GM19025 (cell line): ENCODE measurements at regions not wholly inside any gene's neighbourhood (a gene's known extent, or its start where the extent isn't known, plus 50 kb on each side); places are given as distances from the start of the nearest gene placed in this dataset.
"Not testable (repeated sequence)": the region's sequence is repeated elsewhere in the genome, so short reads cannot be mapped to it uniquely, and the experiment has no call there.

Experiments used
- ATAC-seq: cut with Tn5 transposase; IDR thresholded peaks from one replicate; pipeline ENCODE4 v1.9.1; 2021; ENCODE audit warnings: mild to moderate bottlenecking, low read depth, moderate library complexity; ENCODE audit not compliant: unreplicated experiment

DNA sequence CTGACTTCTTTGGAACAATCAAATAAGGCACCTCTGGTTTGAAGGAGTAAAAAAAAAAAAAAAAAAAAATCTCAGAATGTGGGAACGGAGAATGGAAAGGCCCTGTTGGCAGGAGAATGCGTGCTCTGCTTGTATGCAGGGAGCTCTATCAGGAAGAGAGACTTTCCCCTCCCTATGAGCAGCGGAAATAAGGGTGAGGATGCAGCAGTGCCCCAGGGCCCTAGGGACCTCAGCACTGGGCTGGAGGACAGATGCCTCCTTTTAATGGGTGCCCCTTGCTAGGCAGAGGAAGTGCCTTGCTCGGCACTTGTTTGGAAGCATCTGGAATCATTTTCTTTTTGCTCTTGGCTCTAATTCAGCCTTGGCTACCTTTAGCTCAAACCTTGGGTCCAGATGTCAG is 283.4 kb upstream of the NBPF12 start:
- ATAC-seq = not testable (repeated sequence)

DNA sequence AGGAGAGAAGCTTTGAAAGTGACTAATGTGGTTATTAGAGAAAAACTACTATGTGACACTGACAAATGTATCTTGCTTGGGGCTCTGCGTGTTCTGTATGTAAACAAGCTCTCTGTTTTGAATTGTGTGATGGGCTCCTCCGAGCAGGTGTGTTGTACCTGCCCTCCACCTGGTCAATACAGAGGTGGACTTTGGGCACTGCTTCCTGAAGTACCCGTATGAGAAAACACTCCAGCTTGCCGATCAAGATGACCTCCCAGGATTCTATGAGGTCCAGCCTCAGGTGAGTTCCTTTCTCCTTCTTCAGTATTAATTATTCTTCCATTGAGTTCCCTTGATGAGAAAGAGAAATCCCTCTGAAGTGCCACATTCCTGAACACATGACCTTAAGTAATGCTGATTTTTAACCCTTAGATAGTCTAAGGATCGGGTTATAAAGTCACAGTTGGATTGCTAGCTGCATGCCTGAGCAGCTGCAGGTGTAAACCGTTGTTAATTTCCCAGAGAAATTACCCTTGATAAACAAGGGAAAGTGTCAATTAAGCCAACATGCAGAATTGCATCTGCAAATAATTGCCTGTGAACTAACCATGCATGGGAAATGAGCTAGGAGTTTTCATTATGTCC is 292.0 kb upstream of the NBPF12 start:
- not testable (repeated sequence) for ATAC-seq

DNA sequence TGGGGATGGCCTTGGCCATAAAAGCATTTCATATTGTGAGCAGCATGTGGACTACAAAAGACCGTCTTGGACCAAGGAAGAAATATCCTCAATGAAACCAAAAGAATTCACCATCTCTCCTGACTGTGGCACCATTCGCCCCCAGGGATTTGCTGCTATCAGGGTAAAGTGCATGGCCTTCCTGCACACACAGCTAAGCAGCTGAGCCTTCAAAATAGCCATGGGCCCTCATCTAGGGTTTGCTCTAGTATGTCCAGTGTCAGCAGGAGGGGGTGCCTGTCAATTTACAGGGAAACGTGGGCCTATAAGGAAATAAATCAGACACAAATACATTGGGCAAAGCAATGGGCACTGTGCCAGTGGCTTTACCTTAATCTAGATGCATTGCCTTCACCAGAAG is 296.6 kb upstream of the NBPF12 start:
- ATAC-seq = not testable (repeated sequence)

DNA sequence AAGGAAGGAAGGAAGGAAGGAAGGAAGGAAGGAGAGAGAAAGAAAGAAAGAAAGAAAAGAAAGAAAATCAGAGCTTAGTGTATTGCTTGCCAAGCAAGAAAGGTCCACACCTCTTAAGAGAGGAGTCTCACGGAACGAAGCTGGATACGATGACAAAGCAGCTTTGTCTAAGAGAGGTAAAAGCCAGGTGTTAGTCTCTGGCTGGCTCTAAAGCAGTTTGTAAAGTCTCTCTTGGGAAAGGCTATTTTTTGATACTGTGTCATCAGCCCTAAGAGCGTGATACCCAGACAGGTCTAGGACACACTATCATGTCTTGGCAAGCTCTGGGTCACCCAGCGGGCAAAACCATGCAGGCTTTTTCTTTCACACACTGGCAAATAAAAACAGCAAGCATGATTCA is 297.5 kb upstream of the NBPF12 start:
- ATAC-seq = not testable (repeated sequence)

DNA sequence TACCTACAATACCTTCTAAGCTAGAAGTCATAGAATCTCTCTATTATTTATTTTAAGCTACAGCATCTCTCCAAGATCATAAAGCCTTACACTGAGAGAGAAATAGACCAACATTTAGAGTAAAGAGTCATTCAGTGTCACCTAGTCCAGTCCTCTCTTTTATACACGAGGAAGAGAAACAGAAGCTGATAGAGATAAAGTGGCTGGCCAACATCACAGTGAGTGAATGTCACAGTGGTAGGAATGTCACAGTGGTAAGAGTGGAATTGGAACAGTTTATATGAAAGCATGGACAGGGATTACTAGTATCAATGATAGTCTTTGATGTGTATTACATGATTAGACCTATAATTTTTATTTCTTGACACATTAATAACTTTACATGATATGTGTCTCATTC is 307.8 kb upstream of the NBPF12 start:
- not testable (repeated sequence) for ATAC-seq

DNA sequence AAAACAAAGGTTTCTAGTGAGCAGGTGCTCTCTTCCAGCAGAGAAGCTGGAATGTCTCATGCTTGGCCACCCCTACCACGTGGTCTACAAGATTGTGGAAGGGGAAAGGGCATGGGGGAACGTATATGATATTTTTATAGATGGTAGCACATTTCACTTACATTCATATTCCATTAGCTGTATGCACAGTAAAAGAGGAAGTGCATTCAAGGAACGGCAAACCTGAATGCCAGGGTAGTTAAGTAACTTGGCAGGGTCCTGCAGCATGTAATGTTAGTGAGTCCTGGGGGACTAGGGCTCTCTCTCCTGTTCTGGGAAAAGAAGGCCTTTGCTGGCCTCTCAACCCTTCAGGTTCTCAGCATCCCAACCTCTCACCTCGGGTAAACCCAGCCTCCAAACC is 319.5 kb upstream of the NBPF12 start:
- not testable (repeated sequence) for ATAC-seq

DNA sequence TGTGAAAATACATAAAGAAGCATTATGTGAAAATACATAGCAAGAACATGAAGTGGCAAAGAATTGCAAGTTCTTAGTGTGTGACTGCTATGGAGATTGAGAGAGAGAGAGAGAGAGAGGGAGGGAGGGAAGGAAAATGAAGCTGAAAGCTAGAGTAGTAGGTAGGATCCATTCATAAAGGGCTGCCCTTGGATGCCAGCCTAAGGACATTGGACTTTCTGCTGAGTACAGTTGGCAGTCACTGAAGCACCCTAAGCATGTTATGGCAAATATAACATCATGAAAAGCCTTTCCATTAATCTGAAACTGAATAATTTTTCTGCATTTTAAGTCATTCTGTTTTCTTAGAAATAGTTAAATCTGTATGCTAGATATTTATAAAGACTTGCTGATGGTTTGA is 333.4 kb upstream of the NBPF12 start:
- ATAC-seq = not testable (repeated sequence)

DNA sequence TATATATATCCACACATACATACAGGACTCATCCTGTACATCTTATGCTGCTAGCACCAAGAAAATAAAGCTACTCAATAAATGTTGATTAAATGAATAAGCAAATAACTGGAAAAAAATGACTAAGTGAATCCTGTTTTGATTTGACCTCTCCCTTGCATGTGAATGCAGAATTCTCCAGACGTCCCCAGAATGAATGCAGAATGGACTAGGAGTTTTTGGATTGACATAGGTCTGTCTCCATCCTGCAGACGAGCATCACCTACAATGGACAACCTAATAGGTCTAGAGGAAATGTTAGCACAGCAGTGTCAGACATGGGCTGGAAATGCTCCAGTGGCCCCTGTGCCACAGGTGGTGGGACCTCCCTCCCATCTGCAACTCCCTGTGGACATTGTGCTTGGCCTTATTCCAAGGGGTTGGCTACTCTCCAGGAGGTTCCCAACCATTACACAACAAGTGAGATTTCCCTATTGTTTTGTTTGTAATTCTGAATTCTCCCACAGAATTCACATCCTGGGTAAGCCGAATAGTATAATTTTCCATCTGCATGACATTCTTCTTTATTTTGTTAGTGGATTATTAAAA is 337.3 kb upstream of the NBPF12 start:
- ATAC-seq = not testable (repeated sequence)

DNA sequence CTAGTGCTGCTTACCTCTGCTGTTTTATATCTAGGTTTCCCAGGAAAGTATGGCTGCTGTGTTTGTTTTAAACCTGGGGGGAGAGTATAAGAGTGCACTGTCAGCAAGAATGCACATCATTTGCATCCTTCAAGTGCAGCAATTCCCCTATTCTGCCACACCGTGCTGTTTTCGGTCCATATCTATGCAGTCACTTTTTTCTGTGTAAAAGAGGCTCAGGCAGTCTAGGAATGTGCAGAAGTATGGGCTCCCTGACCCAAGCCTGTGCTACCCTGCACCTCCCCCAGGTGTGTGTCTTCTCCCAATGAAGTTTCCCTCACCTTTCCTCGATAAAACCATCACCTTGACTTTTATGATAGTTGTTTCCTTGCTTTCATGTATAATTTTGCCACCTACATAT is 338.2 kb upstream of the NBPF12 start:
- not testable (repeated sequence) for ATAC-seq

DNA sequence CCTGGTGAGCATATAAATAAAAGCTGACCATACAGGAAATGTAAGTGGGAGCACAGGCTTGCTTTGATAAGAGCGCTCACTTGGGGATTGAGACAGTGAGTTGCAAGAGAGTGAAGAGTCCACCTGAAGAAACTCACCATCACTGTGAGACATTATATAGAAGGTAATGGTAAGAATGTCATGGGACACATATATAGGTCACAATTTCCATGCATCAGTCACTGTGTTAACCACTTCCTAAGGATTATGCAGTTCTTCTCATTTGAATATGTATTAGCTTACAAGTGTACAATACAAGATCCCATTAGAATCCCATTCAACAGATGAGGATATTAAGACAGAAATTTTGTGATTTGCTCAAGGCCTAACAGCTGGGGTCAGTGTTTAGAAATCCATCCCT is 352.4 kb upstream of the NOTCH2NLA start:
- ATAC-seq = not testable (repeated sequence)

DNA sequence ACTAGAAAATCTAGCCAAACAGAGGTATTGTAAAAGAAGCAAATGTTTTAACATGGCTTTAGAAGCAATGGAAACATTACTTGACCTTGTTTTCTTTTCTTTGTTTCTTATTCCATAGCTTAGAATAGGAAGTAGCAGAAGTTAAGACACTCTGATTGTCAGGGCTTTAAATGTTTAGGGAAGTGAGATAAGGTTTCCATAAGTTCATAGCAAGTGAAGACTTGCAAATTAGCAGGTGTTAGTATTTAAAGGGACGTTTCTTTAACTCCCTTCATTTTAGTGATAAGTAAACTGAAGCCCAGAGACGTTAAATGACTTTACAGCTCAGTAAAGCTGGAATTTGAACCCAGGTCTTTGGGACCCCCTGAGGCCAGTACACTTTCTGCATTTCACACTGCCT is 338.7 kb upstream of the NOTCH2NLA start:
- ATAC-seq = not testable (repeated sequence)

DNA sequence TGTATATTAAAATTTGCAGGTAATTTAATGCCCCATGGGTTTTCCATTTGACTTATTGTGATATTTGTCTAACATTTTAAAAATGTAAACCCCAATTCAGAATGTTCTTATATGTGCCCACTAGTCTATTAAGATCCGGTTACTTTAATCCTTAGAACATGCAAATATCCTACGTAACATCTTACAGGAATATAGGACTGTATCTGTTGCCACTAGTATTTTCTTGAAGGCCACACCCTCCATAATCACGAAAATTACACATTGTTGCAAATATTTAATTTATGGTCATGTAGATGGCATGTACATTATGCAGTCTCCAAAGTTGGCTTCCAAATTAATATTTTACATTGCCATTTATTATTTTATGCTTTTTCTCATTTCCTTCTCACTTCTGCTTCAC is 329.2 kb upstream of the NOTCH2NLA start:
- not testable (repeated sequence) for ATAC-seq

DNA sequence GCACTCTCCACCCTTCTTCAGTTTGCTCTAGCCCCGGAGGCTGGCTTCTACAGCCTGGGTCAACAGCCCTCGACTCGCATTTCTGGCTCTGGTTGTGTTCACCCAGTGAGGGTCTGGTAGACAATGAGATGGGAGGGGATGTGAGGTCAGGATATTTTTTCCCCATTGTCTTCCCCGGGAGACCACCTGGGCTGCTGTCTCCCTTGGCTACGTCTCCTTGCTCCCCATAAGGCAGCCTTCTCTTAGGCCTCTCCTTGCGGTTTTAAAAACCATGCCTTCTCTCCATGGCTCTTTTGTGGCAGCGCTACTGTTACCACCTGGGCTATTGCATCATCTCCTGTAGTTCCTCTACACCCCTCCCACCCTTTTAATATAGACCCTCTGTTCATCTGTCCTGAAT is 327.6 kb upstream of the NOTCH2NLA start:
- not testable (repeated sequence) for ATAC-seq

DNA sequence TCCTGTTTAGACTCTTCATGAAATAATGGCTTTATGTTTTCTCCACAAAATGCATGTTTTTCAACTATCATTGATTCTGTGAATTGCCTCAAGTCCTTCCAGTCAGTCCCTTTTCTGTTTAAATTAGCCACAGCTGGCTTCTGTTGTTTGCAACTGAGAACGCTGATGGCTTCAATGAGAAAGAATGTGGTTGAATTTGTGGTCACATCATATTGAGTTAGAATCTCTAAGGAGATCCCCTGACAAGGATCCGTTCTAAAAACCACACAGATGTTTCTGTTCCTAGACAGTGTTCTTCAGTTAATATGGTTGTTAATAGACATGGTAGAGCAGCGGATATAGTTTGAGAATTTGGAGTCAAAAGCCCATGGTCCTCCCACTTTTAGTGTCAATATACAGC is 323.6 kb upstream of the NOTCH2NLA start:
- not testable (repeated sequence) for ATAC-seq

DNA sequence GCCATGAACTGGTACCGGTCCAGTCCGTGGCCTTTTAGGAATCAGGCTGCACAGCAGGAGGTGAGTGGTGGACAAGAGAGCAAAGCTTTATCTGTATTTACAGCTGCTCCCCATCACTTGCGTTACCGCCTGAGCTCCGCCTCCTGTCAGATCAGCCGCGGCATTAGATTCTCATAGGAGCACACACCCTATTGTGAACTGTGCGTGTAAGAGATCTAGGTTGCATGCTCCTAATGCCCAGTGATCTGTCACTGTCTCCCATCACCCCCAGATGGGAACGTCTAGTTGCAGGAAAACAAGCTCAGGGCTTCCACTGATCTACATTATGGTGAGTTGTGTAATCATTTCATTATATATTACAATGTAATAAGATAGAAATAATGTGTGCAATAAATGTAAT is 319.9 kb upstream of the NOTCH2NLA start:
- not testable (repeated sequence) for ATAC-seq

DNA sequence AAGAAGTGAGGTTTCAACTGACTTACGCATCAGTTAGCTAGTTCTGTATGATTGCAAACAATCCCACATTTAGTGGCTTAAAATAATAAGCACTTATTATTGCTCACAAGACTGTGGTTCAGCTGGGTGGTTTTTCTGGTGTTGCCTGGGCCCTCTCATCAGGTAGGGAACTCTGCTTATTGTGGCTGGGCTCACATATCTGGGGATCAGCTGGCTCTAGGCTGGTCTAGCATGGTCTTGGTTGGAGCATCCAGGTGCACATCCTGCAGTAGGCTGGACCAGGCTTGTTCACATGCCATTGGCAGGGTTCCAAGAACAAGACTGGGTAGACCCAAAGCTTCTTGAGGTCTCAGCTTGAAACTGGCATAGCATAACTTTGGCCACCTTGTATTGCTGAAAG is 317.4 kb upstream of the NOTCH2NLA start:
- not testable (repeated sequence) for ATAC-seq

DNA sequence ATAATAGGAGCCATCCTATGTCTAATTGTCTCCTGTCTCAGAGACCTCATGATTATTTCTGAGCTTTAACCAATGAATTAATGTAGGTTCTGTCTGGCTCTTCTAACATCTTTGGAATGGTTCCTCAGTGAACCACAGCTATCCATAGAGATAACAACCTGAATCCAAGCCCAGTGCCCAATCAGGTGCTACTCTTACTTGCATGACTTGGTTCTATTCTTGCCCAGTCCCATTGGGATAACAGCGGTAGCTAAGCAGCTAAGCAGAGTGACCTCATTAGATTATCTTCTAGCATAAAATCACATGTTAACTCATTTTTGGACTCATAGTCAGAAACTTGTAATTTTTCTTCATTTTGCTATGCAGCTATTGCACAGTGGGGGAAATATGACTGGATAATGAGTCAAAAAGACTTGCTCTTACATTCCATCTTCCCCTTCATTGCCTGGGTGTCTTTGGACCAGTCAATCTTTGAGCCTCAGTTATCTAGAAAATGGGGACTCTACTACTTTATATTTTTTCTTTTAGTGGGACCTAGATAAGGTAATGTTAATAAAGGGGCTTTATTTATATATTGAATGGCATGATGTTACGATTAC is 309.1 kb upstream of the NOTCH2NLA start:
- ATAC-seq = not testable (repeated sequence)

DNA sequence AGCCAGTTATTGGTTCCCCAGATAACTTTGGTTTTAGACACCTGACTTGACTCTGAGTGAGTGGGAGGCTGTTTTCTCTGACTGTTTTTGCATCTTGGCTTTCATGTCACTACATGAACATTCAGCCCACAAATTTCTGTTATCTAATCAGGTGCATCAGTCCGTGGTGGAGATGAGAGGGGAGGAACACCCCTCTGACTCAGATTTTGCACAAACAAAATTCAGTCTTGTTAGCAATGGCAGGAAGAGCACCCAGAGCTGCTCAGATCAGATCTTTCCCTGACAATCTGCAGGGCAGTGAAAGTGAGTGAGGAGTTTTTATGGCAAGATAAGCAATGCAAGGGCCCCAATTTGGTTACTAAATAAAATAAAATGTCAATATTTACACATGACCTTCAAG is 307.2 kb upstream of the NOTCH2NLA start:
- not testable (repeated sequence) for ATAC-seq

DNA sequence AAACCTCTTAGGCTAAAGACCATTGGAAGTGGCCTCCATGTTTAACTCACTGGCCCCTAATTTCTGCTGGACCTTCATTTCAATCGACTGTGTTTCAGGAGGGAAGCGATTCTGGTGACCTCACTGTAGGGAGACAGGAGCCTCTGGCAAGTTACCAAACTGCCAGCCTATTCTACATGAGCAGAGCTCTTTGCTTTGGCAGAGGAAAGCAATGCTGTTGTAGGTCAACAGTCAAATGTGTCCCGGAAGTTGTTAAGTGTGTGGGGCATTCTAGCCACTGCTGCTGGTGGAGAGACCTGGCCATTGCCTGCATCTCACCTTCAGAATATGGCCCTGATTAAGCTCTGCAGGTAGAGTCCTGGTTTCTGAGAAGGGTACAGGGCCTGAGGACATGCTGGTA is 306.8 kb upstream of the NOTCH2NLA start:
- not testable (repeated sequence) for ATAC-seq

DNA sequence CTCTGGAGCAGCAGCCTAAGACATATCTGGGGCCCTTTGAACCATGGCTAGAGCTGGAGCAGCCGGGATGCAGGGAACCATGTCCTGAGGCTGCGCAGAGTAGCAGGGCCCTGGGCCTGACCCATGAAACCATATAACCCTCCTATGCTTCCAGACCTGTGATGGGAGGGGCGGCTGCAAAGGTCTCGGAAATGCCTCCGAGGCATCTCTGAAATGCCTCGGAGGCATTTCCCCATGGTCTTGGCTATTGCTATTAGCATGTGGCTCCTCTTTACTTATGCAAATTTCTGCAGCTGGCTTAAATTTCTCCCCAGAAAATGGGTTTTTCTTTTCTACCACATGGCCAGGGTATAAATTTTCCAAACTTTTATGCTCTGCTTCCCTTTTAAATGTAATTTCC is 302.1 kb upstream of the NOTCH2NLA start:
- ATAC-seq = not testable (repeated sequence)

DNA sequence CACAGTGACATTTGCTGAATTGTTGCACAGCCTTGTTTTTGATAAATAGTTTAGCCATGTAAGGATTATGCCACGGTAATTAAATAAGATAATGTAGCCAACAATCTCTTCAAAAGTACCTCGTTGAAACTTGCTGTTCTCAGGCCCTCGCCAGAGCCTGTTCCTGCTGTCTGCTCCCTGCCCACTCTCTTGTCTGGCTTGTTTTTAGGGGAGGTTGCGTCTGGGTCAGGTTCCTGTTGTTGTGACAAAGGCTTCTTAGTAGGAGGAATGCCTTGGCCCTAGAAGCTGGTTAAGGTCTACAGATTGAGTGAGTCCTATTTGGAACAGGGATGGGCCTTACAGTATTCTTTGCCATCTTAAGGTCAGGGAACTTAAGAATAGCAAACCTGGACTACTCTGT is 294.0 kb upstream of the NOTCH2NLA start:
- ATAC-seq = not testable (repeated sequence)

DNA sequence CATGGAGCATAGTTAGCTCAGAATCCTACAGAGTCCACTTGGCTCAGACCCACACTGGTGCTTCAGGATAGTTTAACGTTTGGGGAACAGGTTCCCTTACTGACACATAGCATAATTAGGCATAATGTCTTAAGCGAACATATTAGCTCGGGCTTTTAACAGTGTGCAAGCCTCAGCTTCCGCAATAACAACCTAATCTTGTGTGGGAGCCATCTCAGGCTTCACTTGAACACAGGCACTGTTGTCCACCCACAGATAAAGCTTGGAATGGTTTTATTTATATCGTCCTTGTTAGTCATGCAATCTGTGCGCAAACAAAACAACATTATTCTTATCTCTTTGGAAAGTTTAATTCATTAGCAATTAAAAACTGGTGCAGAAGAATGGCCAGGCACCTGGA is 293.5 kb upstream of the NOTCH2NLA start:
- not testable (repeated sequence) for ATAC-seq
